ENCODE measurements at regions not wholly inside any gene's neighbourhood (a gene's known extent, or its start where the extent isn't known, plus 50 kb on each side); places are given as distances from the start of the nearest gene placed in this dataset.

DNA sequence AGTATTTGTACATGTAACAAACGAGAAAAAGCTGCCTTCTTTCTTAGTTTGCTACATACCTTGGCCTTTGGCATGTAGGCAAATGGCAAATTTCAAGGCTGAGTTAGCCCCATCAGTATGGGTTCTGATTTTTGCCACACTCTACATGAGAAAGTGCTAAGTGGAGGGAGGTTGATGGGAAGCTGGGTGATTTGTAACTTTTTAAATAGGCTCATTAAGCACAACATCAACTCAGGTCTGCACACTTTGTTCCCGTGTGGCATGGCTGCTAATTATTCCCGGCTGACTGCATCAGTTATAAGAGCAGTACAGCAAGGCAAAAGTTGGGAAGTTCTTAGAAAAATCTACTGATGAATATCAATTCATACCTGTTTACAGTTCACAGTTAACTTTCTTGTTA lies 172.8 kb upstream of the MAP3K7 start:
- Histone ChIP-seq H3K4me1 (no peaks in the 10 kb centered on the region), H3K9me3 (no peaks in the 10 kb centered on the region), H3K36me3 (no peaks in the 10 kb centered on the region), H3K27me3 (no peaks in the 10 kb centered on the region), H3K27ac (no peak overlapping the region), H3K4me3 (replicated peaks in 1 of 3) (no peak overlapping the region)
- intact Hi-C loops (cut with DNase I) = no loop called here
- DNase-seq = no peak
- WGBS, 2 donors = 67 to 69% methylated on average over 3 of the region's 3 CpGs
- TF ChIP-seq POLR2A (IDR thresholded peaks at IDR 0.05) = no peak
- TF ChIP-seq, protein P1, sequence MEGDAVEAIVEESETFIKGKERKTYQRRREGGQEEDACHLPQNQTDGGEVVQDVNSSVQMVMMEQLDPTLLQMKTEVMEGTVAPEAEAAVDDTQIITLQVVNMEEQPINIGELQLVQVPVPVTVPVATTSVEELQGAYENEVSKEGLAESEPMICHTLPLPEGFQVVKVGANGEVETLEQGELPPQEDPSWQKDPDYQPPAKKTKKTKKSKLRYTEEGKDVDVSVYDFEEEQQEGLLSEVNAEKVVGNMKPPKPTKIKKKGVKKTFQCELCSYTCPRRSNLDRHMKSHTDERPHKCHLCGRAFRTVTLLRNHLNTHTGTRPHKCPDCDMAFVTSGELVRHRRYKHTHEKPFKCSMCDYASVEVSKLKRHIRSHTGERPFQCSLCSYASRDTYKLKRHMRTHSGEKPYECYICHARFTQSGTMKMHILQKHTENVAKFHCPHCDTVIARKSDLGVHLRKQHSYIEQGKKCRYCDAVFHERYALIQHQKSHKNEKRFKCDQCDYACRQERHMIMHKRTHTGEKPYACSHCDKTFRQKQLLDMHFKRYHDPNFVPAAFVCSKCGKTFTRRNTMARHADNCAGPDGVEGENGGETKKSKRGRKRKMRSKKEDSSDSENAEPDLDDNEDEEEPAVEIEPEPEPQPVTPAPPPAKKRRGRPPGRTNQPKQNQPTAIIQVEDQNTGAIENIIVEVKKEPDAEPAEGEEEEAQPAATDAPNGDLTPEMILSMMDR (IDR thresholded peaks at IDR 0.05) = no peak

DNA sequence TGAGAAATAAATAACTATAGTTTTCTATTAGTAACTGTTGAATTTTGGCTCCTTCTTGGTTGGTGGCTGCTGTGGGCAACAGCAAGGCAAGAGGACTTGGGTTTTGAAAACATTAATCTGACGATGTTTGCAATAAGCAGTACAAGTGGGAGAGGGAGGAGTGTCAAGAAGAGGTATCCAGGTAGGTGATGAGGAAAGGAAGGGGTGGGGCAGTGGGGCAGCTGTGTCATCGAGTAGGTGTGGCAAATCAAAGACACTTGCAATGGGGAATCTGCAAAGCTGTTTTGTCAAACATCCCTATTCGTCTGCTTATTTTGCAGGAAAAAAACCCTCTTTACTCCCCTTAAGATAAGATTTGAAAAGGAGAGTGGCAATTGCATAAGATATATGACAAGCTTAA lies 171.9 kb upstream of the MAP3K7 start:
- H3K36me3 ChIP-seq = no peaks in the 10 kb centered on the region
- H3K4me3 ChIP-seq (replicated peaks in 1 of 3) = no peak overlapping the region
- no peaks in the 10 kb centered on the region for H3K9me3 ChIP-seq
- no peaks in the 10 kb centered on the region for H3K4me1 ChIP-seq
- DNase-seq = no peak
- intact Hi-C loops (cut with DNase I) = no loop called here
- no peak overlapping the region for H3K27ac ChIP-seq
- TF ChIP-seq, protein P1 (IDR thresholded peaks at IDR 0.05) = no peak
- no peak for TF ChIP-seq POLR2A (IDR thresholded peaks at IDR 0.05)
- 58 to 60% methylated on average over 3 of the region's 3 CpGs for WGBS, 2 donors
- H3K27me3 ChIP-seq = no peaks in the 10 kb centered on the region

DNA sequence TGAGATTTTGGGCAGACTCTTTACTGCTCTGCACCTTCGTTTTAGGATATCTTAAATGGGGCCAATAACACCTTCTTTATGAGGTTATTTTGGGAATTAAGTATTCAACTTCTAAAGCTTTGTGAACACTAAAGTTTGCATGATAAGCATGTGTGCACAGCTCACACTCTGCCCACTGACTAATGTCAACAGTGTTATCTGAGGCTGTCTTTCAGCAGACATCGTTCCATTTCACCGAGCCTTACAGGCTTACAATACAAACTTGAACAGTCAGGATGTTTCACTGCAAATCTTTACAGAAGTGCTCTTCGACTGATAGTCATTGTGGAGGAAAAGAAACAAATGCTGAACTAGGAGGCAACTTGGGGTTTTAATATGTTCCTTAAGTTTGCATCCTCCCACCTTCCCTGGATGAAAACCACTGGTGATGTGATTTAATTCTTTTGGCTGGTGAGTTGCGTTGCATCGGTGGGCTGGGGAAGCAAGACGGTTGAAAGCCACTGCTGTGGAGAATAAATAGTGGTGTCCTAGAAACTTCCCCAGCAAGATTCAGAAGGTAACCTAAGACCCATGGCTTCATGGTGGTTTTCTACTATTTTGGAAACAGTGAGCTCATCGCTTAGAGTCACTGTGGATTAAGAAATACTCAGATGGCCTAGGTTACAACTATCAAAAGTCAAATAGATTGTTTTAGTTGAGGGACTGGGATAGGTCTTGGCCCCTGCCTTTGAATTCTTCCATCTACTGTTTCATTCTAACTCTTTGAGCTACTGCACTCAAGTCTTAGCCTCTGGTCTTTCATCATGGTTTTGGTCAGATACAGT lies 167.2 kb upstream of the MAP3K7 start:
- WGBS, 2 donors = 37 to 51% methylated on average over 8 of the region's 8 CpGs
- Histone ChIP-seq H3K4me3 (replicated peaks in 1 of 3) (no peak overlapping the region), H3K27ac (no peak overlapping the region), H3K4me1 (no peaks in the 10 kb centered on the region), H3K27me3 (no peaks in the 10 kb centered on the region), H3K36me3 (no peaks in the 10 kb centered on the region), H3K9me3 (no peaks in the 10 kb centered on the region)
- intact Hi-C loops (cut with DNase I) = no loop called here
- no peak for DNase-seq
- no peak for TF ChIP-seq POLR2A (IDR thresholded peaks at IDR 0.05)
- TF ChIP-seq, protein P1 (IDR thresholded peaks at IDR 0.05) = no peak

DNA sequence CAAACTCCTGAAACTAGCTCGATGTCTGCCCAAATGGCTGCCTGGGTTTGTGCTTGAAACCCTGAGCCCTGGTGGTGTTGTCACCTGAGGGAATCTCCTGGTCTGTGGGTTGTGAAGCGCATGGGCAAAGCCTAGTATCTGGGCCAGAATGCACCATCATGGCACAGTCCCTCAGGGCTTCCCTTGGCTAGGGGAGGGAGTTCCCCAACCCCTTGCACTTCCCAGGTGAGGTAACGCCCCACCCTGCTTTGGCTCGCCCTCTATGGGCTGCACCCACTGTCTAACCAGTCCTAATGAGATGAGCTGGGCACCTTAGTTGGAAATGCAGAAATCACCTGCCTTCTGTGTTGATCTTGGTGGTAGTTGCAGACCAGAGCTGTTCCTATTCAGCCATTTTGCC lies 152.9 kb upstream of the MAP3K7 start:
- TF ChIP-seq, protein P1 (IDR thresholded peaks at IDR 0.05) = no peak
- no peak for TF ChIP-seq POLR2A (IDR thresholded peaks at IDR 0.05)
- no peak for DNase-seq
- no peak overlapping the region for H3K27ac ChIP-seq
- intact Hi-C loops (cut with DNase I) = no loop called here
- H3K27me3 ChIP-seq = no peaks in the 10 kb centered on the region
- no peaks in the 10 kb centered on the region for H3K9me3 ChIP-seq
- no peaks in the 10 kb centered on the region for H3K4me1 ChIP-seq
- H3K4me3 ChIP-seq (replicated peaks in 1 of 3) = no peak overlapping the region
- 21 to 77% methylated on average over 4 of the region's 4 CpGs for WGBS, 2 donors
- no peaks in the 10 kb centered on the region for H3K36me3 ChIP-seq

DNA sequence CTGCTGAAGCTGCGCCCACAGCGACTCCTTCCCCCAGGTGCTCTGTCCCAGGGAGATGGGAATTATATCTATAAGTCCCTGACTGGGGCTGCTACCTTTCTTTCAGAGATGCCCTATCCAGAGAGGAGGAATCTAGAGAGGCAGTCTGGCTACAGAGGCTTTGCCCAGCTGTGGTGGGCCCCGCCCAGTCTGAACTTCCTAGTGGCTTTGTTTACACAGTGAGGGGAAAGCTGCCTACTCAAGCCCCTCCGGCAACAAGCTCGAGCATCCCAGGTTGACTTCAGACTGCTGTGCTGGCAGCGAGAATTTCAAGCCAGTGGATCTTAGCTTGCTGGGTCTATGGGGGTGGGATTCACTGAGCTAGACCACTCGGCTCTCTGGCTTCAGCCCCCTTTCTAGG lies 152.5 kb upstream of the MAP3K7 start:
- Histone ChIP-seq H3K4me1 (no peaks in the 10 kb centered on the region), H3K4me3 (replicated peaks in 1 of 3) (no peak overlapping the region), H3K36me3 (no peaks in the 10 kb centered on the region), H3K27ac (no peak overlapping the region), H3K27me3 (no peaks in the 10 kb centered on the region), H3K9me3 (no peaks in the 10 kb centered on the region)
- intact Hi-C loops (cut with DNase I) = no loop called here
- TF ChIP-seq POLR2A (IDR thresholded peaks at IDR 0.05) = no peak
- TF ChIP-seq, protein P1 (IDR thresholded peaks at IDR 0.05) = no peak
- DNase-seq = no peak
- 29 to 50% methylated on average over 6 to 7 of the region's 7 CpGs for WGBS, 2 donors

All from thyroid gland (tissue), 4 donors.